H4 (cell line): ENCODE measurements at regions not wholly inside any gene's neighbourhood (a gene's known extent, or its start where the extent isn't known, plus 50 kb on each side); places are given as distances from the start of the nearest gene placed in this dataset.

Experiments used
- DNase-seq: peaks from one replicate; pipeline ENCODE4 v3.0.0-alpha.2; 2015; ENCODE audit warnings: low spot score

- no peak for DNase-seq
Observed at GRCh38 chr5:110112348-110112747, 422.6 kb downstream of the MAN2A1 start.

DNA sequence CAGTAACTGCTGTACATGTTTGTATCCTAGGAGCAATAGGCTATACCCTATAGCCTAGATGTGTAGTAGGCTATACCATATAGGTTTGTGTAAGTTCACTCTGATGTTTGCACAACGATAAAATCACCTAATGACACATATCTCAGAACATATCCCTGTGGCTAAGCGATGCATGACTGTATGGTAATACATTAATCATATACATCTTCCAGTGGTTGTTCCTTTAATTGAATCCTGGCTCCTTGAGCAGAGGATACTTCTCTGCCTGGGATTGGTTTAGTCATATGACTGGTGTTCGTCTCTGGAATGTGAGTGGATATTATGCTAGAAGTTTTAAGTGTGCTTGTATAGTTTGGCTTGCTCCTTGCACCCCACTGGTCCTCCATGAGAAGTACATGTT lies 425.8 kb downstream of the MAN2A1 start:
- DNase-seq, result no peak

DNA sequence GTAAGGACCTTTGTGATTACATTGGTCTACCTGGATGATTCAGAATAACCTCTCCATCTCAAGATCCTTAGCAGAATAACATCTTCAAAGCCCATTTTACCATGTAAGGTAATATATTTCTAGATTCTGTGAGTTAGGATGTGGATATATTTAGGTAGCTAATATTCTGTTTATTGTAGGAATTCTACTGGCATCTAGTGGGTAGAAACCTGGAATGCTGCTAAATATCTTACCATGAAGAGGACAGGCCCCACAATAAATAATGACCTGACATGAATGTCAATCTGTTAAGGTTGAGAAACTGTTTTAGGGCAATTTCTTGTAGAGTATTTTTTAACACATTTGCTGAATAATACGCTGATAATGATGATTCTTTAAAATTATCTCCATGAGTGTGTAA lies 426.8 kb downstream of the MAN2A1 start:
- no peak for DNase-seq

DNA sequence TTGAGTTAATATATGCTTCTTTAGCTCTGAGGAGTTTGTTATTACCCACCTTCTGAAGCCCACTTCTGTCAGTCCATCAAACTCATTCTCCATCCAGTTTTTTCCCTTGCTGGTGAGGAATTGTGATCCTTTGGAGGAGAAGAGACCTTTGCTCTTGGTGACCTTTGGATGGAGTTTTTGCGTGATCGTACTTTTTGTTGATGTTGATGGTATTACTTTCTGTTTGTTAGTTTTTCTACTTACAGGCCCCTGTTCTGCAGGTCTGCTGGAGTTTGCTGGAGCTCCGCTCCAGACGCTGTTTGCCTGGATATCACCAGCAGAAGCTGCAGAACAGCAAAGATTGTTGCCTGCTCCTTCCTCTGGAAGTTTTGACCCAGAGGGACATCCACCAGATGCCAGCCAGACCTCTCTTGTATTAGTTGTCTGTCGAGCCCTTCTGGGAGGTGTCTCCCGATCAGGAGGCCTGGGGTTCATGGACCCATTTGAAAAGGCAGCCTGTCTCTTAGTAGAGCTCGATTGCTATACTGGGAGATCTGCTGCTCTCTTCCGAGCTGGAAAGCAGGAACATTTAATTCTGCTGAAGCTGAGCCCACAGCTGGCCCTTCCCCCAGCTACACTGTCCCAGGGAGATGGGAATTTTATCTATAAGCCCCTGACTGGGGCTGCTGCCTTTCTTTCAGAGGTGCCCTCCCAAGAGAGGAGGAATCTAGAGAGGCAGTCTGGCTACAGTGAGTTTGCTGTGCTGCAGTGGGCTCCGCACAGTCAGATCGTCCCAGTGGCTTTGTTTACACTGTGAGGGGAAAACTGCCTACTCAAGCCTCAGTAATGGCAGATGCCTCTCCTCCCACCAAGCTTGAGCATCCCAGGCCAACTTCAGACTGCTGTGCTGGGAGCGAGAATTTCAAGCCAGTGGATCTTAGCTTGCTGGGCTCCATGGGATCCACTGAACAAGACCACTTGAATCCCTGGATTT lies 445.5 kb downstream of the MAN2A1 start:
- DNase-seq, result no peak

- DNase-seq, result no peak
Observed at GRCh38 chr5:110150199-110150598, 460.5 kb downstream of the MAN2A1 start.

GRCh38 chr5:110159202-110159601 lies 469.5 kb downstream of the MAN2A1 start:
- no peak for DNase-seq

DNA sequence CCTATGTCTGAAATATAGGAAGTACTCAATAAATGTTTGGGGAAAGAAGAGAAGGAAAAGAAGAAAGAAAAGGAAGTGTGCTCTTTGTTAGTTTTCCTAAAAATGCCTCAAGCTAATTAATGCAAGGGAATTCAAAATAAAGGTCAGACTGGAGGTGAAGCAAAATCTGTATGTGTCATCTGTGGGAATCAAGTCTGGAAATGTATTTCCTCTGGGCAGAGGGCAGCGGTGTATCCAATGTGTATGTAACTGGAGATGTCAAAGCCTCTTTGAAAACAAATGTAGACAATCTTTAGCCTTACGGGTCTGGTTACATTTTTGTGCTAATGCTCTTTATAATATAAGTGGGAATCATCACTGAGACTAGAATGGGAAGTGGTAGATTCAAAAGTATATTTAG lies 471.4 kb downstream of the MAN2A1 start:
- DNase-seq, result no peak

DNA sequence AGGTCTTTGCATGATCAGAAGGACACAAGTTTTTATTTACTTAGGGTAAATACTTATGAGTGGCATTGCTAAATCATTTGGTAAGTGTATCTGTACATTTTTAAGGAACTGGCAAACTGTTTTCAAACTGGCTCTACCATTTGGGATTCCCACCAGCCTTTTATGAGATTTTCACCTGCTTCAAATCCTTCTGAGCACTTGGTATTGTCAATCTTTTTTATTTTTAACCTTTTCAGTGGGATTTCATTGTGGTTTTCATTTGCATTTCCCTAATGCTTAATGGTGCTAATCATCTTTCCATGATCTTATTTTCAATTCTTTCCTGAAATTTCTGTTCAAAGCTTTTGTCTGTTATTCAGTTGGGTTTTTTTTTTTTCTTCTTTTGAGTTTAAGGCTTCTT lies 475.6 kb downstream of the MAN2A1 start:
- no peak for DNase-seq

- DNase-seq, result no peak
Observed at GRCh38 chr5:110167384-110167783, 477.7 kb downstream of the MAN2A1 start.

DNA sequence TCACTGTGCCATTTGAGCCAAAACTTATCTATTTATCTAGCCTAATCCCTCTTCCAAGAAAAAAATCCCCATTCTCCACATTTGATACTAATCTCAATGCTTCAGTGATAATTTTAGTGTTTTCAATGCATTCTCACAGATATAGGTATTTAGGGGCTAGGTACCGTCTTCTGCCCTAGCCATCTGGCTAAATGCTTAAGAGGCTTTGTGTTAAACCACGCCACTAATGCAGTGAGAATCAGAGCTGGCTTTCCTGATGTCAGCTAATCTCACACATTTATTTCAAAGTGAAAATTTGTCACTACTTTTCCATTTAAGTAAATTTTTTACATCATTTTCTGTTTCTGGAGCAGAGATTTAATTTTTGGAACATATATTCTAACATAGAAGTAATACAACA lies 479.7 kb downstream of the MAN2A1 start:
- DNase-seq, result no peak

GRCh38 chr5:110177729-110178128 lies 488.0 kb downstream of the MAN2A1 start:
- no peak for DNase-seq

DNA sequence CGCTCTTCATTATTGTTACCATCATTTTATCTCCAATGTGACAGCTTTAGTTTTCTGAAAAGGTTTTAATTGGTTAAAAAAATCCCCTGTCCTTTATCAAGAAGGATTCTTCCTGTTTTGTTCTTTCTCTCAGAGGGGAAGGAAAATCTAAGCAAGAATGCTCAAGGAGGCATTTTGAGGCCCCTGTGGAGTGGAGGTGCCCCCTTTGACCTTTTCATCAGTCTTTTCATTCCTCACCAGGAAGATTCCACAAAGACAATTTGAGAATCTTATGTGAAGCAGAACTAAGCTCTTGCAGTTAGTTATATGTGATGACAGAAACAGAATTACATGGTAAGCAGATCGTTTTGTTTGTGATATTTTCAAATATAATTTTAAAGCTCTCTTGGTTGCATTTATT lies 489.6 kb downstream of the MAN2A1 start:
- no peak for DNase-seq

GRCh38 chr5:110194191-110194590 lies 504.5 kb downstream of the MAN2A1 start:
- no peak for DNase-seq

DNA sequence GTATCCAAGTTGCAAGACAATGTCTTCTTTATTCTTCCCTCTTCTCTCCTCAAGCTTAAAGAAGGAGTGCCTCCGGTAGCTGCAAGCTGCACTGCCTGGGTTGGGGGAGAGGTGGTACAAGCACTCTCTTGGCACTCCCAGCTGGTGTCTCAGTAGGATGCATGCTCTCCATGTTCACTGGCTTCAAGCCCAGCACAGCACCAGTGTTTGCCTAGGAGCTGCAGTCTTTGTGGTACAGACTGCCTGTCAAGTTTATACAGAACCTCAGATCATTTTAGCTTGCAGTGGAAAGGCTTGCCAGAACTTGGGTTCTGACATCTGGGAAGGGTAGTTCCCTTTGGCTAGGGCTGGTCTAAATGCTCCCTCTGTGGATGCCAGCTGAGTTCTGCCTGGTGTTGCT lies 505.6 kb downstream of the MAN2A1 start:
- DNase-seq, result no peak

DNA sequence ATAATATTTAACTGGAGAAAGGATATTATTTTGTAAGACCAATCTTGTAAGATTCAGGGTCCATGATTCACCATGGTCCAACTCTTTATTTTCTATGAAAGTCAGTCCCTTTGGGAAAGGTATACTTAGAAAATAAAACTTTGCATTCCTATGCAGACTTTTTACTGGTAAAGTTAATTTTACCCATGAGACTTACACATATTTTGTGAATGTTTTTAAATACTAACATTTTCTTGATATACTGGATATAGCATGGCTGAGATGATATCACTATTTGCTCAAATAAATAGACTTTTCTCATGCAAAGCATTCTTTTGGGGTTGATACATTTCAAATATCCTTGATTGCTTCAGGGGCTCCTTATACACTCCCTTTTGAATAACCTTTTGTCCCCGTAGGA lies 512.1 kb downstream of the MAN2A1 start:
- no peak for DNase-seq

- no peak for DNase-seq
Observed at GRCh38 chr5:110203661-110204060, 513.9 kb downstream of the MAN2A1 start.

GRCh38 chr5:110209401-110209800 lies 517.1 kb downstream of the TMEM232 start:
- no peak for DNase-seq

DNA sequence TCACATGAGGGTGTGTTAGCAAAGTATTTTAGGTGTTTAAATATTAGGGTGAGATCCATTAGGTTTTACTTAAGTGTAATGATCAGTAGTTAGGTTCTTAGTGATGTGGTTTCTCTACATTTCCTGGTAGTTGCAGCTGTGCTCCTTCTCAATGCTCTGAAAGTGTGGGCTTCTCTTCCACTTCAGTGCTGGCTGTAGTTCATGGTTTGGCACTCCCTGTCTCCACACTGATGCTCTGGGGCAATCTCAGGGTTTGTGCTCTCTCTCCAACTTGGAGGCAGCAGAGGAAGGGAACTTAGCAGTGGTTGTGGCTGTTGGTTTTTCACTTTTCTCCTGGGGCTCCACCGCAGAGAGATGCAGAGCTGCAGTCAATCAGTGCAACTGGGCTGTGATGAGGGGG lies 507.5 kb downstream of the TMEM232 start:
- no peak for DNase-seq

DNA sequence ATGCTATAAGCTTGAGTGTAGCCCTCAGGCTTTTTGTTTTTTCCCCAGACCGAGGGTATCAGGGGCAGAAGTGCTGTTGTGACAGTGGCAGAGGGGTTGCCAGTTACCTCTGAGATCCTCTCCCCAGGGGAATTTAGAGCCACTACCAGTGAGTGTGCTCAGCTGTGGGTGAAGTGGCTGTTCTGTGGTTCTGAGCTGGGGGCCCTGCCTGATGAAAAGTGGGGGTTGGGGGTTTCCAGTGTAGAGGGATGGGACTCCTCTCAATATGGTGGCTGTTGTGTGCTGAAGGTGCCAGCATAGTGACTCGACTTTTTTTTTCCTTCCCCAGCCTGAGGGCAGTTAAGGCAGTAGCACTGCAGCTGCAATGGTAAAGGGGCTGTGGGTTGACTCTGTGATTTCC lies 506.7 kb downstream of the TMEM232 start:
- DNase-seq, result no peak

- DNase-seq, result no peak
Observed at GRCh38 chr5:110221036-110221435, 505.4 kb downstream of the TMEM232 start.

DNA sequence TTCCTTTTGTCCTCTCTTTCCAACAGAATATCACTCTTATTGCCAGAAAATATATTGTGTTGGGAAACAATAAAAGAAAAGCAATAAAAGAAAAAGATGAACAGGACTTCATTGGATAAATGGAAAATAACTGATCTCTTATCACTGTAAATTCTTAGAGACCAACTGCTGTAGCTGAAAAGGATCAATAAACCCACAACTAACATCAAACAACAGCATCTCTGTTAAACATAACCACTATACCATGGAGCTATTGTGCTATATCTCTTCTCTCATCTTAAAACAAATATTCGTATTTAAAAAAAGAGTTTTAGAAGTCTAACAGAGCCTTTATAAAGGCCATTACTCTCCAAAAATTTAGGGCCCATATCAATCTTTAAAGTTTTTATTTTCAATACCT lies 502.4 kb downstream of the TMEM232 start:
- no peak for DNase-seq

GRCh38 chr5:110225949-110226348 lies 500.5 kb downstream of the TMEM232 start:
- DNase-seq, result no peak

DNA sequence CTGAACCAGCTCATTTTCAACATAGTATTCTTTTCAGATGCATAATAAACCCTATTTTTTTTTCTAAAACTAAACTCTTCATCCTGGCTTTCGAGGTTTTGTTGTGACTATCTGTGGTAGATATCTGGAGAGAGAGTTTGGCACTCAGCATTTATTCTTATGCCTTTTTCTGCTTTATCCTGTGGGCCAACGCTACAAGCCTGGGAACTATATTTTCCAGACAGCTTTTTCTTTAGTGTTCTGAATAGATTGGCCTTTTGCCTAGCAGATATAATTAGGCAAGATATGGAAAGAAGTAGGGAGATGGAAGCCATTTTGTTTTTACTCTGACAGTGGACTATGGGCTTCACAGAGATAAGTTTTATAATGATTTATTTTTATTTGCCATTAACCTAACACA lies 486.7 kb downstream of the TMEM232 start:
- DNase-seq, result no peak

DNA sequence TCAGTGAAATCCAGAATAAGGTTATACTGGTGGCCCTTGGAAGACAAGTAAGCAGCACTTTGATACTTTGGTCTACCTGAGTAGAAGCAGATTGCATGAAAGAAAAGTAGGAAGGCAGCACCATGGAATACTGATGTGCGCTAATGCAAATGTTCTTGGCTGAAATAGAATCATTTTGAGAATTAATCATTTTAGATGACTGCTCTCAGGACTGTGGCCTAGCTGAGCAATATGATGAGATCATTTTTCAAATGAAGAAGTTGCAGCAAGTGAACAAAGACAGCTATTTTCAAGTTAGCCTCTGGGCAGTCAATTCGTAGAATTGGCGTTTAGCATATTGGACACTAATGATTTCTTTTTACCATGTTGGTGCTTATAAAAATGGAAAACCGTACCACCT lies 483.5 kb downstream of the TMEM232 start:
- DNase-seq, result no peak
